ENCODE measurements at regions not wholly inside any gene's neighbourhood (a gene's known extent, or its start where the extent isn't known, plus 50 kb on each side); places are given as distances from the start of the nearest gene placed in this dataset.
"Not testable (repeated sequence)": the region's sequence is repeated elsewhere in the genome, so short reads cannot be mapped to it uniquely, and the experiment has no call there.

DNA sequence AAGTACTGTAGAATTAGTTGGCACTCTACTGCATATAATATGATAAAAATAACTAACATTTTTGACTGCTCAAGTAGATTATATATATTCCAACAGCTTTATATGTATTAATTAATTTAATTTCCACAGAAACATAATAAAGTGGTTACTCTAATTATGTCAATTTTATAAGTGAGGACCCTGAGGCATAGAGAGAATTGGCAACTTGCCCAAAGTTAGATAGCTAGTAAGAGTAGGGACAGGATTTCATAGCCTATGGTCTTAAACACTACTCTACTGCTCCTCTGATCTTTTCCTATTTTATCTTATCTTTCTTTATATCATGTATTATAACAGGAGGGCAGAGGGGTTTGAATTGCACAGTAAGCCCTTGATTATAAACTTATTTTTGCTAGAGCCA lies 418.7 kb upstream of the SGO1 start:
- no peak for DNase-seq

DNA sequence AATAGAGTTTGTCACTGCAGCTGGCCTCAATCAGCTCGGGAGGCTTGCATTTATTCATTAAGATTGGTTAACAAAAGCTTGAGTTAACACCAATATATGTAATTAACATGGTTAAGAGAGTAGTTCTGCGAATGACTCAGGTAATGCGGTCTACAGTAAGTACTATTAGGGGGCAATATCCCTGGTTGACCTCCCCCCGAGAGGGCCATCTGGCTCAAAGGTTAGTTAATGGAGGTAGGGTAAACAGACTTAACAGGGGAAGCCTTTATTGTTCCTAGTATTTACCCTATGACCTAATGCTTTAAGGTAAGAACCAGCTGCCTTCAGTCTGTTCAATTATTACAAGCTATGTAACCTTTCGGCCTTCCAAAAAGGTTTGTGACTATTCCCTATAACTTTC lies 403.3 kb upstream of the SGO1 start:
- DNase-seq, result no peak

DNA sequence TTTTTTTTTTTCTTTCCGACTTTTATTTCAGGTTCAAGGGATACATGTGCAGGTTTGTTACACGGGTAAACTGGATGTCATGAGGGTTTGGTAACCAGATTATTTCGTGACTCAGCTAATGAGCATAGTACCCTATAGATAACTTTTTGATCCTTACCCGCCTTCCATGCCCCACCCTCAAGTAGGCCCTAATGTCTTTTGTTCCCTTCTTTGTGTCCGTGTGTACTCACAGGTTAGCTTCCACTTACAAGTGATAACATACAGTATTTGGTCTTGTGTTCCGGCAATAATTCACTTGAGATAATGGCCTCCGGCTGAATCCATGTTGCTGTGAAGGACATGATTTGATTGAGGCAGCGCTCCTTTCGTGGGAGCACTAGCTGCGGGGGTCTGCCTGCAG lies 402.8 kb upstream of the SGO1 start:
- DNase-seq, result no peak

DNA sequence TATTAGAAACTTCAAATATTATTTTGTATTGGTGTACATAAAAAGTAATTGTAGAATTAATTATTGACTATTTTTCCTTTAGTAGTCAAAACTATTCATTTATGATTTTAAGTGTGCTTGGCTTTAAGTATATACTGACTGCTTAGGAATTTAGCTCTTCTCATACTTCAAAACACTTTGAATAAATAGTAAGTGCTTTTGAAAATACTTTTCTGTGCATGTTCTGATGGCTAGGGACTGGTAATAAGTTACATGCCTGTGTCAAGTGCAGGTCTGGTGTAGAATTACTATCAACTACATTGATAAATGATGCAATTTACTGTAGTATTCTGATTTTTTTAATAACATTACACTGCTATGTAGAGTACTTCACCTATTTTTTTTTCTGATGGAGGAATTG lies 397.6 kb upstream of the SGO1 start:
- DNase-seq, result no peak

DNA sequence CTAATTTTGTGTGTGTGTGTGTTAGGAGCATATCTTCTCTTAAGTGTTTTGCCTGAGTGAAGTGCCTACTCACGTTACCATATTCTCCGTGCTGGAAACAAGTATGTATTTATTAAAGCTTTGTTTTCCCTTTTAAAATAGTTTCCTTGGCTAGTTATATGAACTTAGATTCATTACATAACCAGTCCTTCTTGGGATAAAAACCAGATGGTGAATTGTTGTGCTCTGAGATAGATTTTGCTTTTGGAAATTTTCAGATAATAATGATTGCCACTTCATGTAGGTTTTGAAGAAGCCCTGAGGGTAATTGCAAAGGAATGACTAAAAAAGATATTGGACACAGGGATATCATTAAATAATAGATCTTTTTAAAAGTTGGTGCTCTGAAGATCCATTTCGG lies 390.2 kb upstream of the SGO1 start:
- no peak for DNase-seq

DNA sequence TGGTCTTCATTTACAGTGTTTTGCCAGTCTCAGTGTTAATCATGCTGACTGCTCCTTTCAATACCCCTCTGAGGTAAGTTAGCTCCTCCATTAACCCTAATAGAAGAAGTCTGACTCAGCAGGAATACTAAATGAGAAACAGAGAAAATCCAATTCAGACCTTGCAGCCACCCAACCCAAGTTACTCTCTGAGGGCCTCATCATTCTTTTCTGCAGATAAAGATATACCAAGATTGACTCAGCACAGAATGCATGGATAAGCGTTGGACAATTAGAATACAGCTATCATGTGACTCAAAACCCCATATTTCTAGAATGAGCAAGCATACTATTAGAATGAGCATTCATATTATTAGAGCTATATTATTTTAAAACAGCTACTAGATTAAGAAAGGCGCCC lies 389.1 kb upstream of the SGO1 start:
- DNase-seq, result no peak

DNA sequence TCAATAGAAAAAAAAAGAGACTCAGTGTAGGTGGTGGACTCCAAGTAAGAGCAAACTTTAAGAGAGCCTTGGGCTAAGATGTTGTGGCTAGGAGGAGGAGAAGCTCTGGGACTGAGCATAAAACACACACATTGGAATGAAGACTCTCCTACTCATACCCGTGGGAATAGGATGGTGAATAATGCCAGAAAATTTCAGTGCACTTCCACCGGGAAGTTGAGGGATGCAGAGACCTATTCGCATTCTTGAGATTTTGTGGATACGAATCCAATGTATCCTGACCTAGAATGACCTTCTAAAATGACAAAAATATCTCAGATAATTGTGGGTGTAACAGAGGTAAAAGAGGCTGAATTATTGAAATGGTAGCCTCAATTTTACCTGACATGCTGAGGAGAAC lies 388.7 kb upstream of the SGO1 start:
- DNase-seq, result no peak

DNA sequence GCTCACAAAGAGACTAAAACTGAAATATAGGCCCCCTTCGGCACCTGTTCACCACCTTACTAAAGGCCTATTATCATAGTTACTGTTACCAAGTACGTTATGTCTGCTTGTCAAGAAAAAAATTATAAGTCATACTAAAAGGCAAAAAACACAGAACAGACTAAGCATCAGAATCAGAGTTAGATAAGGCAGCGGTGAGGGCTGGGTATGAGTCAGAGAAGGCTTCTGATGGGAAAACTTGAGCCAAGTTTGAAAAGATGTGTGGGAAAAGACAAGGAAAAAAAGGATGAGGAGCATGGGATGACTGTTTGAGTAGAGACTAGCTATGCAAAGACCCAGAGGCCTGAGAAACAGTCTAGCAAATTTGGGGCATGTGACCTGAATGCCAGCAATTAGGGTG lies 387.2 kb upstream of the SGO1 start:
- DNase-seq, result no peak

DNA sequence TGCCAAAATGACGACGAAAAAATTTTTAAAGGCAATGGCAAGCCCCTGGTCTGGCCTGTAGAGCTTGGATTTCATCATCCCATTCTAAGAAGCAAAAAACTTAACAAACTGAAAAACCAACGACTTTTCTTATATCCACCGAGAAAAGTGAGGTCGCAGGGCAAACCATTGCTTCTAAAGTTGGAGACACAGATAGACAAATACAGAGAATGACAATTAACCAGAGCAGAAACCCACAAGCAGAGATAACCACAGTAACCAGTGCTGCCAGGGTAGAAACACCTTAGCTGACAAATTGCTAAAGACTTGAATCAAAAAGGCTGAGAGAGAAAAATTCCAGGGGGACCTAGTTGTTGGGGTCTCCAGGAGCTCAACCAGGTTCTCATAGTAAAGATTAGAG lies 386.5 kb upstream of the SGO1 start:
- no peak for DNase-seq

DNA sequence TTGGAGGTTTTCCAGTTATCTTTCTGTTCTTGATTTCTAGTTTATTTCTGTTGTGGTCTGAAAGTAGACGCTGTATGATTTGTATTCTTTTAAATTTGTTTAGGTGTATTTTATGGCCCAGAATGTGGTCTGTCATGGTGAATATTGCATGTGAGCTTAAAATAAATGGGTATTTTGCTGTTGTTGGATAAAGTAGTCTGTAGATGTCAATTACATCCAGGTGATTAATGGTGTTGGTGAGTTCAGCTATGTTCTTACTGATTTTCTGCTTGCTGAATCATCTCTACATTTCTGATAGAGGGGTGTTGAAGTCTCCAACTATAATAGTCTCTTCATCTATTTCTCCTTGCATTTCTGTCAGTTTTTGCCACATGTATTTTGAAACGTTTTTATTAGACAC lies 383.3 kb upstream of the SGO1 start:
- no peak for DNase-seq

DNA sequence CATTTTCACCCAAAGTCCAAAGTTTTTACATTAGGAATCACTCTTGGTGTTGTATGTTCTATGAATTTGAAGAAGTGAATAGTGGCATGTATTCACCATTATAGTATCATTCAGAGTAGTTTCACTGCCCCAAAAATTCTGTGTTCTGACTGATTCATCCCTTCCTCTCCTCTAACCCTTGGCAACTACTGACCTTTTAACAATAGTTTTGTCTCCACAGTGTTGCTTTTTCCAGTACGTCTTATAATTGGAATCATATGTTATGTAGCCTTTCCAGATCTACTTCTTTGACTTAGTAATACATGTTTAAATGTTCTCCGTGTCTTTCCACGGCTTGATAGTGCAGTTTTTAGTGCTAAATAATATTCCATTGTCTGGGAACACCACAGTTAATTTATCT lies 379.0 kb upstream of the SGO1 start:
- no peak for DNase-seq

DNA sequence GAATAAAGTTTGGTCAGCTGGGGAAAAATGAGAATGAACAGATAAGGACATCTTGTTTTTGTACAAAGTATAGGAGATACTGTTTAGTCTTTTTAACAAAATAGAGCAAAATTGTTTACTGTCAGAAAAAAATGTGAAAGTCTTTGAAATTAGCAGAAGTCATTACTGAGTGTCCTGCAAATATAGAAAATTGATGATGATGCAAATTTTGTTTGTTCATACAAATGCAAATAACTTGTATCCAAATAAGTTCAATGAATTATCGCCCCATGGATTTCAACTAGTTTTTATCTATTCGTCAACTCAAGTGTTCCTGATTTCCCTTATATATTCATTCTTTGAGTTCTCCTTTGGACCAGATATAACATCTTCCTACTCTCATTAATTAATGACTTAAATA lies 378.0 kb upstream of the SGO1 start:
- no peak for DNase-seq

DNA sequence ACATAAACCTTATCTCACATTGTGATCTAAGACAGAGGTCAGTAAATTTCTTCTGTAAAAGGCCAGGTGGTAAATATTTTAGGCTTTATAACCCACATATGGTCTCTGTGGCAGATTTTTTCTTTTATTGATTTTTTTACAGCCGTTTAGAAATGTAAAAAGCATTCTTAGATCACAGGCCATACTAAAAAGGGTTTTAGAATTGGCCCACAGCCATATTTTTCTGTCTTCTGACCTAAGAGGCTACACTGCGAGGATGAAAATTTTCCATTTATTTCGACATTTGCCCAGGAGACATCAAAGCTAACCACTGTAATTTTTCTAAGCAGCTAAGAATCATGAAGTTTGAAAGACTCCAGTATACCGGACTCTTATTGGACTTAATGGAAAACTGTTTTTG lies 377.2 kb upstream of the SGO1 start:
- DNase-seq, result no peak

DNA sequence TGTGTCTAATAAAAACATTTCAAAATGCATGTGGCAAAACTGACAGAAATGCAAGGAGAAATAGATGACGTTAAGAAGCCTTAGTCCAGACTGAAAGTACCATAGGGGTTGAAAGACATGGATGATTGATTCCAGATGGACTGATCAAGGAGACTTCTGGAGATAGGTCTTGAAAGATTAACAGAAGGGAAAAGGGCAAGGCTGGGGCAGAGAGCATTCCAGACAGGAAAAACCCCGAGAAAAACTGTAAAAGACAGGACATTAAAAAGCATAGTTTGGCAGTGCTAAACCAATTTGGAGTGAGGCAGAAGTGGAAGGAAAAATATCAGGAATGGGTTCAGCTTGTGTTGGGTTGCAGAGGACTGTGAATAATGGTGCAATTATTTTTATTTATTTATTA lies 375.2 kb upstream of the SGO1 start:
- DNase-seq, result no peak

DNA sequence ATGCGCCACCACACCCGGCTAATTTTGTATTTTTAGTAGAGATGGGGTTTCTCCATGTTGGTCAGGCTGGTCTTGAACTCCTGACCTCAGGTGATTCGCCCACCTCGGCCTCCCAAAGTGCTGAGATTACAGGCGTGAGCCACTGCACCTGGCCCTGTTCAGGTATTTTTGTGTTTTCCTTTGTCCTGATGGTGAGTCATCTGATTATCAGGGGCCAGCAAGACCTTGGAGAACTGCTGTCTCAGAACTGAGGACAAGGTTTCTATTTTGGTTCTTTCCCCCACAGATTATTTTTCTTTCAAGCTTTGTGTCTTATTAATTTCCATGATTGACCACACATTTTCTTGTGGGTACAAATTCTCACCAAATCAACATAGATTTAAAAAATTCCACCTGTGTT lies 374.4 kb upstream of the SGO1 start:
- not testable (repeated sequence) for DNase-seq

DNA sequence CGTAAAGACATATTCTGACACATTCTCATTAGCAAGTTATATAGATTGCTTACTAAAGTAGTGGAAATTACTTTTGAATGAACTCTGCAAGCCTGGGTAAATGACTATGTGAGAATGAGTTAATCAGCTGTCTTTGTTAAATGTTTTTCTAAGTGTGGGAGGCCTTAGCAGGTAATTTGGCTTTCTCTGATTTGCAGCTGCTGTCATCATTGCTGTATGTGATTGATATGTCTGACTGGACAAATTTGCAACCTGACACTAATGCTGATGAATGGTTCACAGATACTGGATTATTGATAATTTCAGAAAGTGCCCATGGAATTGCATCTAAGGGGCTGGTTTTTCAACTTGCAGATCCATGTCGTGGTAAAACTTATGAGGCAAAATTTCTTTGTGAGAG lies 372.2 kb upstream of the SGO1 start:
- no peak for DNase-seq

DNA sequence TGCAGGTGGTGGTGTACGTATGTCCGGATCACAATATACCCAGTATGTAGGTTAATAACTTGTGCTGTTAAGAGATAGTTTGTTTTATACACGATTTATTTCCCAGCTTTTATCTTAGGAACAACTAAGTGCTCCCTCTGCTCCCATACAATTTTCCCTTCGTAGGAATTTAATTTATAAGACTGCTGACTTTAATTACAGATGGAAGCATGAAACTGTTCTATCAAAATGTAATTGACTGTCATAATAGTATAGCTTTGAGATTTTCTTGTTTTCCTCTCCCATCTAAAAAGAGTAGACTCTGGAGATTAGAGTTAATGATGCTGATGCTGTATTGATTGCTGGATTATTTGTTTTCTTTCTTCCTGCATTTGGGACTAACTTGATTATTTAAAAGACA lies 370.7 kb upstream of the SGO1 start:
- no peak for DNase-seq

DNA sequence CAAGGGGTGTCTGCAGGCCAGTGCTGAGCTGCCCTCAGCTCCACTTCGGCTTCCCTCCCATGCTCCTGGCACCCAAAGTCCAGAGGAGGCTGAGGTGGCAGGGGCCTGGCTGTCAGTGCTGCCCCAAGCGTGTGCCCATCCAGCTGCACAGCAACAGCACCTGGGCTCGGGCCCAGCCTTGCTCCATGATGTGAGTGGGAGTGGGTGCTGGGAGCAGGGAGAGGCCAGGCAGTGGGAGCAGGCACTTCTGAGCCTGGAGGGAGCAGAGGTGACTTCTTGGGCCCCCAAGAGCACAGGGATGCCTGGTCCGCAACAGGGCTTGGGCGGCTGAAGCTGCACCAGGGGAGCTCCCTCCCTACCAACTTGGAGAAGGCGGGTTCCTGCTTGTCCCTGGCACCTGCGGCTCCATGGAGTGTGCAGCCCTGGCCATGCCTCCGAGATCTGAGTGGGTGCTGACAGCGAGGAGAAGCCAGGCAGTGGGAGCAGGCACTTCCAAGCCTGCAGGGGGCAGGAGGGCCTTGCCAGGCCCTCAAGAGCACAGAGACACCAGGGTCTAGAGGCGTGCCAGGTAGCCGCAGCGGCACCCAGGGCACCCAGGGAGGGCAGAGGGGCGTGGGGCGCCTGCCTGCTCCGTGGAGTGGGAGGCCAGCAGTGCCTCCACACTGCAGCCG lies 366.7 kb upstream of the SGO1 start:
- DNase-seq, result no peak

DNA sequence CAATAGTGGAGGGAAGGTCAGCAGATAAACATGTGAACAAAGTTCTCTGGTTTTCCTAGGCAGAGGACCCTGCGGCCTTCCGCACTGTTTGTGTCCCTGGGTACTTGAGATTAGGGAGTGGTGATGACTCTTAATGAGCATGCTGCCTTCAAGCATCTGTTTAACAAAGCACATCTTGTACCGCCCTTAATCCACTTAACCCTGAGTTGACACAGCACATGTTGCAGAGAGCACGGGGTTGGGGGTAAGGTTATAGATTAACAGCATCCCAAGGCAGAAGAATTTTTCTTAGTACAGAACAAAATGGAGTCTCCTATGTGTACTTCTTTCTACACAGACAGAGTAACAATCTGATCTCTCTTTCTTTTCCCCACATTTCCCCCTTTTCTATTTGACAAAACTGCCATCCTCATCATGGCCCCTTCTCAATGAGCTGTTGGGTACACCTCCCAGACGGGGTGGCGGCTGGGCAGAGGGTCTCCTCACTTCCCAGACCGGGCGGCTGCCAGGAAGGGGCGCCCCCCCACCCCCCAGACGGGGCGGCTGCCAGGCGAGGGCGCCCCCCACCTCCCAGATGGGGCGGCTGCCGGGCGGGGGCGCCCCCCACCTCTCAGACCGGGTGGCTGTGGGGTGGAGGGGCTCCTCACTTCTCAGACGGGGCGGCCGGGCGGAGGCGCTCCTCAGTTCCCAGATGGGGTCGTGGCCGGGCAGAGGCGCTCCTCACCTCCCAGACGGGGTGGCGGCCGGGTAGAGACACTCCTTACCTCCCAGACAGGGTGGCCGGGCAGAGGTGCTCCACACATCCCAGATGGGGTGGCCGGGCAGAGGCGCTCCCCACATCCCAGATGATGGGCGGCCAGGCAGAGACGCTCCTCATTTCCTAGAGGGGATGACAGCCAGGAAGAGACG lies 361.6 kb upstream of the SGO1 start:
- DNase-seq, result not testable (repeated sequence)

DNA sequence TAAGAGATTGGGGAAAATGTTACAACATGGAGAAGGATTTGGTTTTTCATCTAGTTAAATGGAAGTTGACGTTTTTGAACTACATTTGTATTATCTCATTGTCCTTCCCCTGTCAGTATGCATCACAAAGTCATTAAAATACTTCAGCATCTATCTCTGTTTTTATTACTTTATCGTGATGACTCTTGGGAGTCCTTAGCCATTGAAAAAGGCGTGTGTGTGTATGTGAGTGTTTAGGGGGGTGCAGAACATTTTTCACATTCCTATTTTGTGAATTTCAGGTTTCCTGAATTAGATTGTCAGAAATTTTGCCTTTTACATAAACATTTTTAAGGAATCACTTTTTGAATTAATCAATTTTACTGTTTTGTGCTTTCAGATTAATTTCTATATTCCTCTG lies 360.6 kb upstream of the SGO1 start:
- no peak for DNase-seq

DNA sequence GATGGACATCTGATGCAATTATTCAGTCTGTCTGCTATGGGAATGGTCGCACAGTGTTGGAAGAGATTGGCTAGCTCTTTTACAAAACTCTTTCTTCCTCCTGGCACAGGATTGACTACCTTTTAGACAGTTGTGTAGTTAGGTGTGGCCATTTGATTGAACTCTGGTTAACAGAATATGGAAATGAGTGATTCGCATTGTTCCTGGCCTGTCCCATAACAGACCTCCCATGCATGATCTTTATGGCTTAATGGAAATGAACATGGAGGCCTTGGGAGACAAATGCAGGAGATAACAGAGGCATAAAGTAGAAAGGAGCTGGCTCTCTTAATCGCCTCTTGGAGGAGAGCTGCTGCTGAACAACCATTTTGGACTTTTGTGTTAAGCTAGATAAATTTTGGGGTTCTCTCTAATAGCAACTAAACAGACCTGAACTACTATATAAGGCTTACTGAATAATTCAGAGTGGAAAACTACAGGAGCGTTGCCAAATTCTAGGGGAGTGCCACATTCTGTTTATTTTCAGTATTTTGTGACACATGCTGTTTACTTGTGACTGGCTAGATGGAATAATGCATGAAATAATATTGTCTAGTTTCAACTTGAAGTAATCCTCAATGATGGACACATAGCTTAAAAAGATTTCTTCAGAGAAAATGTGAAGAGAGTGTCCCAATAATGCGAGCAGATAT lies 357.7 kb upstream of the SGO1 start:
- DNase-seq, result no peak

DNA sequence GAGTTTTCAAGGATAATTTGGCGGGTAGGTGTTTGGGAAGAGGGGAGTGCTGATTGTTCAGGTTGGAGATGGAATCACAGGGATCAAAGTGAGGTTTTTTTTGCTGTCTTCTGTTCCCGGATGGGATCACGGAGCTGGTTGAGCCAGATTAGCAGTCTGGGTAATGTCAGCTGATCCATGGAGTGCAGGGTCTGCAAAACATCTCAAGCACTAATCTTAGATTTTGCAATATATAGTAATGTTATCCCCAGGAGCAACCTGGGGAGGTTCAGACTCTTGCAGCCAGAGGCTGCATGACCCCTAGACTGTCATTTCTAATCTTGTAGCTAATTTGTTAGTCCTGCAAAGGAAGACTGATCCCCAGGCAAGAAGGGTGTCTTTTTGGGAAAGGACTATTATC lies 354.1 kb upstream of the SGO1 start:
- no peak for DNase-seq

DNA sequence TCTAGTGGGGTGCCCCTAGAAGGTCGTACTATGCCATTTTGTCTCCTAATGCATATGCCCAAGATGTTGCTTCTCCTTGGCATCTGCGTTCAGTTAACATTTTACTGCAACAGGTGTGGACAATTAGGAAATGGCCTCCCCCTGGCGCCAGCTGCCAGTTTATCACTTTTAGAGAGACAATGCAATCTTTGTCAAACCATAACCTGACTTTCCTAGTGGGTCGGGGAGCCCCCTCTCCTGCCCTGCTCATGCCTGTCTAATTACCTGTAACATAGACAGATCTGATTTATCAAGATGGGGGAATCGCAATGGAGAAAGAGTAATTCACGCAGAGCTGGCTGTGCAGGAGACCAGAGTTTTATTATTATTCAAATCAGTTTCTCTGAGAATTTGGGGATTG lies 353.7 kb upstream of the SGO1 start:
- no peak for DNase-seq

DNA sequence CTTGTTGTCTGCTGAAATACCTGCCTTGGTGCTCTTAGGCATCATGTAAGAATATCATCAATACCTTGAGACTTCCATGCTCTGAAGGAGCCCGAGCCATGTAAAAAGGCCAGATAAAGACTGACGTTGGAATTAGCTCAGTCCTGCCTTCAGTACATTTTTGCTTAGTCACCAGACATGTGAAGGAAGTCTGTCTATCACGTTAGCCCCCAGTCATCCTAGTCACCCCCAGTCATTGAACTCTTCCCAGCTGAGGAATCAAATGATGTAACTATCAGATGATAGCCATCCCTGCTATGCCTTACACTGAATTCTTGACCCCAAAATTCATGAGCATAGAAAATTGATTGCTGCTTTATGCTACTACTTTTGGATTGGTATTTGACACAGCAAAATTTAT lies 351.2 kb upstream of the SGO1 start:
- DNase-seq, result no peak
